GM23338 (cell line): ENCODE measurements at regions not wholly inside any gene's neighbourhood (a gene's known extent, or its start where the extent isn't known, plus 50 kb on each side); places are given as distances from the start of the nearest gene placed in this dataset.

Experiments used
- ATAC-seq: fragments of 200-7000 bp; cut with Tn5 transposase; 3 replicates; pipeline ENCODE4 v1.9.1; 2020
- DNase-seq: peaks from one replicate; pipeline ENCODE4 v3.0.0-alpha.2; 2015; ENCODE audit warnings: low spot score
- H2AFZ ChIP-seq: fragments of 200-600 bp; sonication (generic); 2 replicates; pipeline ENCODE4 v1.8.0; 2016; ENCODE audit warnings: antibody characterized with exemption, mild to moderate bottlenecking, moderate library complexity
- H3F3A ChIP-seq: fragments of 200-600 bp; sonication (generic); replicated peaks from 2 replicates; pipeline ENCODE4 v1.8.0; 2017; ENCODE audit warnings: antibody characterized with exemption, mixed run types, low read depth
- H3K27ac ChIP-seq: fragments of 200-600 bp; sonication (generic); 2 replicates; pipeline ENCODE4 v1.6.1; 2016; ENCODE audit warnings: low read depth
- H3K27me3 ChIP-seq: fragments of 200-600 bp; sonication (generic); 2 replicates; pipeline ENCODE4 v1.8.0; 2016; ENCODE audit warnings: mild to moderate bottlenecking, mixed run types, moderate library complexity; ENCODE audit not compliant: insufficient read depth
- H3K36me3 ChIP-seq: fragments of 200-600 bp; sonication (generic); 2 replicates; pipeline ENCODE4 v1.8.0; 2016; ENCODE audit warnings: mild to moderate bottlenecking; ENCODE audit not compliant: insufficient read depth
- H3K4me1 ChIP-seq: fragments of 200-600 bp; sonication (generic); 2 replicates; pipeline ENCODE4 v1.8.0; 2016; ENCODE audit warnings: mild to moderate bottlenecking, moderate library complexity; ENCODE audit not compliant: insufficient read depth
- H3K4me2 ChIP-seq: fragments of 200-600 bp; sonication (generic); 2 replicates; pipeline ENCODE4 v1.7.1; 2017; ENCODE audit warnings: mixed run types
- H3K4me3 ChIP-seq: fragments of 200-600 bp; sonication (generic); 2 replicates; pipeline ENCODE4 v1.6.1; 2016; ENCODE audit warnings: mixed run types
- H3K79me2 ChIP-seq: fragments of 200-600 bp; sonication (generic); replicated peaks from 2 replicates; pipeline ENCODE4 v1.8.0; 2017; ENCODE audit warnings: mild to moderate bottlenecking; ENCODE audit not compliant: insufficient read depth
- H3K9me2 ChIP-seq: fragments of 200-600 bp; sonication (generic); 2 replicates; pipeline ENCODE4 v1.8.0; 2017; ENCODE audit not compliant: insufficient read depth
- H4K20me1 ChIP-seq: fragments of 200-600 bp; sonication (generic); replicated peaks from 2 replicates; pipeline ENCODE4 v1.8.0; 2017; ENCODE audit warnings: mild to moderate bottlenecking; ENCODE audit not compliant: insufficient read depth
- H3K27ac Mint-ChIP-seq: 2 replicates; pipeline ENCODE4 v1.8.0; 2020; ENCODE audit warnings: inconsistent platforms, mild to moderate bottlenecking, moderate library complexity, mixed read lengths
- H3K27me3 Mint-ChIP-seq: 3 replicates; pipeline ENCODE4 v1.8.0; 2022; ENCODE audit warnings: low read depth, mild to moderate bottlenecking, moderate library complexity, mixed read lengths, inconsistent platforms; ENCODE audit not compliant: insufficient read depth, poor library complexity
- H3K36me3 Mint-ChIP-seq: 3 replicates; pipeline ENCODE4 v1.8.0; 2021; ENCODE audit warnings: low read depth, mild to moderate bottlenecking, inconsistent platforms, moderate library complexity, mixed read lengths
- H3K4me1 Mint-ChIP-seq: 3 replicates; pipeline ENCODE4 v1.8.0; 2020; ENCODE audit warnings: mild to moderate bottlenecking, inconsistent platforms, mixed read lengths
- H3K4me3 Mint-ChIP-seq: 3 replicates; pipeline ENCODE4 v1.8.0; 2021; ENCODE audit warnings: moderate library complexity, mild to moderate bottlenecking, inconsistent platforms, mixed read lengths
- H3K9me3 Mint-ChIP-seq: 3 replicates; pipeline ENCODE4 v1.8.0; 2020; ENCODE audit warnings: moderate library complexity, mild to moderate bottlenecking, inconsistent platforms, mixed read lengths
- CREB1 ChIP-seq: fragments of 250-450 bp; sonication (Bioruptor Pico); IDR thresholded peaks from 2 replicates; pipeline ENCODE4 v1.5.0; 2020; ENCODE audit warnings: low read depth, mild to moderate bottlenecking, moderate library complexity
- EZH2phosphoT487 ChIP-seq: fragments of 200-600 bp; sonication (generic); IDR thresholded peaks from one replicate; pipeline ENCODE4 v1.8.1; 2018; ENCODE audit warnings: antibody characterized with exemption; ENCODE audit not compliant: unreplicated experiment
- POLR2AphosphoS5 ChIP-seq: IDR thresholded peaks from 2 replicates; pipeline ENCODE4 v1.6.1; 2016; ENCODE audit warnings: antibody characterized with exemption, low read depth
- REST ChIP-seq: IDR thresholded peaks from one replicate; pipeline ENCODE4 v1.6.1; 2018; ENCODE audit warnings: antibody characterized with exemption; ENCODE audit not compliant: unreplicated experiment
- TF ChIP-seq, protein P1 (sequence below): IDR thresholded peaks from 2 replicates; pipeline ENCODE4 v1.6.1; 2016; ENCODE audit warnings: antibody characterized with exemption
- TF ChIP-seq, protein P2 (sequence below): fragments of 250-450 bp; sonication (Bioruptor Pico); IDR thresholded peaks from 2 replicates; pipeline ENCODE4 v1.5.0; 2020; ENCODE audit warnings: mild to moderate bottlenecking, moderate library complexity

GRCh38 chr5:71882826-71883741, 164.0 kb downstream of the CARTPT start:
- H2AFZ ChIP-seq: no peak overlapping the region
- H3K36me3 ChIP-seq: no peaks in the 10 kb centered on the region
- peaks cover 5% of the 10 kb centered on the region for H3K27me3 Mint-ChIP-seq
- no peaks in the 10 kb centered on the region for H3K27me3 ChIP-seq
- H3F3A ChIP-seq: no peaks in the 10 kb centered on the region
- H3K4me2 ChIP-seq: no peak overlapping the region
- H3K4me1 Mint-ChIP-seq: no peaks in the 10 kb centered on the region
- TF ChIP-seq, protein P1, sequence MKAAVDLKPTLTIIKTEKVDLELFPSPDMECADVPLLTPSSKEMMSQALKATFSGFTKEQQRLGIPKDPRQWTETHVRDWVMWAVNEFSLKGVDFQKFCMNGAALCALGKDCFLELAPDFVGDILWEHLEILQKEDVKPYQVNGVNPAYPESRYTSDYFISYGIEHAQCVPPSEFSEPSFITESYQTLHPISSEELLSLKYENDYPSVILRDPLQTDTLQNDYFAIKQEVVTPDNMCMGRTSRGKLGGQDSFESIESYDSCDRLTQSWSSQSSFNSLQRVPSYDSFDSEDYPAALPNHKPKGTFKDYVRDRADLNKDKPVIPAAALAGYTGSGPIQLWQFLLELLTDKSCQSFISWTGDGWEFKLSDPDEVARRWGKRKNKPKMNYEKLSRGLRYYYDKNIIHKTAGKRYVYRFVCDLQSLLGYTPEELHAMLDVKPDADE: no peak
- no peak for TF ChIP-seq POLR2AphosphoS5
- H3K9me2 ChIP-seq: peaks cover 15% of the 10 kb centered on the region
- no peaks in the 10 kb centered on the region; the same call in 2 of the 3 replicates for H3K9me3 Mint-ChIP-seq
- H3K79me2 ChIP-seq: no peaks in the 10 kb centered on the region
- H4K20me1 ChIP-seq: no peaks in the 10 kb centered on the region
- no peak overlapping the region for H3K4me3 Mint-ChIP-seq
- no peak overlapping the region for H3K27ac ChIP-seq
- ATAC-seq (no peak), DNase-seq (no peak)
- no peak overlapping the region for H3K4me3 ChIP-seq
- H3K4me1 ChIP-seq: no peaks in the 10 kb centered on the region
- H3K27ac Mint-ChIP-seq: no peak overlapping the region
- no peaks in the 10 kb centered on the region for H3K36me3 Mint-ChIP-seq

- Histone ChIP-seq H3K36me3 (no peaks in the 10 kb centered on the region), H4K20me1 (no peaks in the 10 kb centered on the region), H3K27ac (no peak overlapping the region), H3K27me3 (no peaks in the 10 kb centered on the region), H3F3A (no peaks in the 10 kb centered on the region), H3K9me2 (peaks cover 15% of the 10 kb centered on the region), H3K79me2 (no peaks in the 10 kb centered on the region), H3K4me2 (no peak overlapping the region), H3K4me1 (no peaks in the 10 kb centered on the region), H3K4me3 (no peak overlapping the region), H2AFZ (no peak overlapping the region)
- DNase-seq (no peak), ATAC-seq (no peak)
- Mint-ChIP-seq H3K4me1 (no peaks in the 10 kb centered on the region), H3K36me3 (no peaks in the 10 kb centered on the region), H3K27ac (no peak overlapping the region), H3K27me3 (peaks cover 5% of the 10 kb centered on the region), H3K4me3 (no peak overlapping the region), H3K9me3 (no peaks in the 10 kb centered on the region; the same call in 2 of the 3 replicates)
- TF ChIP-seq, protein P2, sequence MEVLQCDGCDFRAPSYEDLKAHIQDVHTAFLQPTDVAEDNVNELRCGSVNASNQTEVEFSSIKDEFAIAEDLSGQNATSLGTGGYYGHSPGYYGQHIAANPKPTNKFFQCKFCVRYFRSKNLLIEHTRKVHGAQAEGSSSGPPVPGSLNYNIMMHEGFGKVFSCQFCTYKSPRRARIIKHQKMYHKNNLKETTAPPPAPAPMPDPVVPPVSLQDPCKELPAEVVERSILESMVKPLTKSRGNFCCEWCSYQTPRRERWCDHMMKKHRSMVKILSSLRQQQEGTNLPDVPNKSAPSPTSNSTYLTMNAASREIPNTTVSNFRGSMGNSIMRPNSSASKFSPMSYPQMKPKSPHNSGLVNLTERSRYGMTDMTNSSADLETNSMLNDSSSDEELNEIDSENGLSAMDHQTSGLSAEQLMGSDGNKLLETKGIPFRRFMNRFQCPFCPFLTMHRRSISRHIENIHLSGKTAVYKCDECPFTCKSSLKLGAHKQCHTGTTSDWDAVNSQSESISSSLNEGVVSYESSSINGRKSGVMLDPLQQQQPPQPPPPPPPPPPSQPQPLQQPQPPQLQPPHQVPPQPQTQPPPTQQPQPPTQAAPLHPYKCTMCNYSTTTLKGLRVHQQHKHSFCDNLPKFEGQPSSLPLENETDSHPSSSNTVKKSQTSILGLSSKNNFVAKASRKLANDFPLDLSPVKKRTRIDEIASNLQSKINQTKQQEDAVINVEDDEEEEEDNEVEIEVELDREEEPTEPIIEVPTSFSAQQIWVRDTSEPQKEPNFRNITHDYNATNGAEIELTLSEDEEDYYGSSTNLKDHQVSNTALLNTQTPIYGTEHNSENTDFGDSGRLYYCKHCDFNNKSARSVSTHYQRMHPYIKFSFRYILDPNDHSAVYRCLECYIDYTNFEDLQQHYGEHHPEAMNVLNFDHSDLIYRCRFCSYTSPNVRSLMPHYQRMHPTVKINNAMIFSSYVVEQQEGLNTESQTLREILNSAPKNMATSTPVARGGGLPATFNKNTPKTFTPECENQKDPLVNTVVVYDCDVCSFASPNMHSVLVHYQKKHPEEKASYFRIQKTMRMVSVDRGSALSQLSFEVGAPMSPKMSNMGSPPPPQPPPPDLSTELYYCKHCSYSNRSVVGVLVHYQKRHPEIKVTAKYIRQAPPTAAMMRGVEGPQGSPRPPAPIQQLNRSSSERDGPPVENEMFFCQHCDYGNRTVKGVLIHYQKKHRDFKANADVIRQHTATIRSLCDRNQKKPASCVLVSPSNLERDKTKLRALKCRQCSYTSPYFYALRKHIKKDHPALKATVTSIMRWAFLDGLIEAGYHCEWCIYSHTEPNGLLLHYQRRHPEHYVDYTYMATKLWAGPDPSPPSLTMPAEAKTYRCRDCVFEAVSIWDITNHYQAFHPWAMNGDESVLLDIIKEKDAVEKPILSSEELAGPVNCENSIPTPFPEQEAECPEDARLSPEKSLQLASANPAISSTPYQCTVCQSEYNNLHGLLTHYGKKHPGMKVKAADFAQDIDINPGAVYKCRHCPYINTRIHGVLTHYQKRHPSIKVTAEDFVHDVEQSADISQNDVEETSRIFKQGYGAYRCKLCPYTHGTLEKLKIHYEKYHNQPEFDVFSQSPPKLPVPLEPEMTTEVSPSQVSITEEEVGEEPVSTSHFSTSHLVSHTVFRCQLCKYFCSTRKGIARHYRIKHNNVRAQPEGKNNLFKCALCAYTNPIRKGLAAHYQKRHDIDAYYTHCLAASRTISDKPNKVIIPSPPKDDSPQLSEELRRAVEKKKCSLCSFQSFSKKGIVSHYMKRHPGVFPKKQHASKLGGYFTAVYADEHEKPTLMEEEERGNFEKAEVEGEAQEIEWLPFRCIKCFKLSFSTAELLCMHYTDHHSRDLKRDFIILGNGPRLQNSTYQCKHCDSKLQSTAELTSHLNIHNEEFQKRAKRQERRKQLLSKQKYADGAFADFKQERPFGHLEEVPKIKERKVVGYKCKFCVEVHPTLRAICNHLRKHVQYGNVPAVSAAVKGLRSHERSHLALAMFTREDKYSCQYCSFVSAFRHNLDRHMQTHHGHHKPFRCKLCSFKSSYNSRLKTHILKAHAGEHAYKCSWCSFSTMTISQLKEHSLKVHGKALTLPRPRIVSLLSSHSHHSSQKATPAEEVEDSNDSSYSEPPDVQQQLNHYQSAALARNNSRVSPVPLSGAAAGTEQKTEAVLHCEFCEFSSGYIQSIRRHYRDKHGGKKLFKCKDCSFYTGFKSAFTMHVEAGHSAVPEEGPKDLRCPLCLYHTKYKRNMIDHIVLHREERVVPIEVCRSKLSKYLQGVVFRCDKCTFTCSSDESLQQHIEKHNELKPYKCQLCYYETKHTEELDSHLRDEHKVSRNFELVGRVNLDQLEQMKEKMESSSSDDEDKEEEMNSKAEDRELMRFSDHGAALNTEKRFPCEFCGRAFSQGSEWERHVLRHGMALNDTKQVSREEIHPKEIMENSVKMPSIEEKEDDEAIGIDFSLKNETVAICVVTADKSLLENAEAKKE (CRISPR knock-in tag): no peak
- TF ChIP-seq CREB1 (CRISPR knock-in tag): no peak
- TF ChIP-seq REST: no peak
- no peak for TF ChIP-seq EZH2phosphoT487
- TF ChIP-seq, protein P1: no peak
Measured at GRCh38 chr5:71883742-71884103, 164.6 kb downstream of the CARTPT start.
